Prostate gland (tissue), 2 donors: ENCODE measurements at regions not wholly inside any gene's neighbourhood (a gene's known extent, or its start where the extent isn't known, plus 50 kb on each side); places are given as distances from the start of the nearest gene placed in this dataset.
"Not testable (repeated sequence)": the region's sequence is repeated elsewhere in the genome, so short reads cannot be mapped to it uniquely, and the experiment has no call there.

ENCODE experiments used
- CTCF ChIP-seq, 4 experiments: fragments of 200-600 bp in 2 of 4; fragments of 450-650 bp in 2 of 4; sonication (generic) in 2 of 4; IDR thresholded peaks; 1 replicate in 3 of 4; 2 replicates in 1 of 4; pipeline ENCODE4 v1.5.1; 2016 to 2019; ENCODE audit warnings: antibody characterized with exemption in 4 of 4, mild to moderate bottlenecking in 2 of 4, moderate library complexity in 2 of 4
- POLR2A ChIP-seq: fragments of 450-650 bp; IDR thresholded peaks from one replicate; pipeline ENCODE4 v1.6.1; 2016; ENCODE audit warnings: antibody characterized with exemption, mild to moderate bottlenecking
- POLR2AphosphoS5 ChIP-seq: sonication (generic); formaldehyde crosslinking; IDR thresholded peaks from one replicate; pipeline ENCODE4 v1.6.1; 2017; ENCODE audit warnings: antibody characterized with exemption

DNA sequence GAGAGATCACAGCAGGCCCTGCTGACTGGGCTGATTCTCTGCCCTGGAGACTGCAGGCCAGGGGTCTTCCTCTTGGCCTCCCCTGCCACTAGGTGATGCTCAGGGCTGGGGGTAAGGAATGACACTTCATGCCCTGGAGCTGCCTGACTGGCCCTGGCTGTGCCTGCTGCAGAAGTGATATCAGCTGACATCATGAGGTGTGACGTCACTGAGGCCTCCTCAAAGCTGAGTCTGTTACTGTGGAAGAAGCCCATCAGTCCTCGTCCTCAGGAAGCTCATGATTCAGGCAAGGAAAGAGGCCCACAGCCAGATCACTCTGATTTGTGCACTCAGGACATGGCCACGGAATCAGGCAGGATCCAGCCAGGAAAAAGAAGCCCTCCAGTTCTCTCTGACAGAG, 283.8 kb upstream of the WSB1 start:
- not testable (repeated sequence) for TF ChIP-seq POLR2AphosphoS5; CTCF (IDR thresholded peaks at IDR 0.05); POLR2A
